ENCODE measurements at regions not wholly inside any gene's neighbourhood (a gene's known extent, or its start where the extent isn't known, plus 50 kb on each side); places are given as distances from the start of the nearest gene placed in this dataset.

- no peak for DNase-seq
These were observed 248.8 kb upstream of the KLHL1 start for GRCh38 chr13:70357031-70357430.

GRCh38 chr13:70353096-70353495 is 244.8 kb upstream of the KLHL1 start:
- DNase-seq = no peak

- no peak for DNase-seq
These were observed 239.8 kb upstream of the KLHL1 start for GRCh38 chr13:70347947-70348620.

GRCh38 chr13:70339738-70340137 is 231.5 kb upstream of the KLHL1 start:
- no peak for DNase-seq

GRCh38 chr13:70338609-70339008 is 230.4 kb upstream of the KLHL1 start:
- DNase-seq = no peak

GRCh38 chr13:70336866-70337265 is 228.6 kb upstream of the KLHL1 start:
- no peak for DNase-seq

- DNase-seq = no peak
These were observed 225.5 kb upstream of the KLHL1 start for GRCh38 chr13:70333752-70334151.

GRCh38 chr13:70330697-70331361 is 222.6 kb upstream of the KLHL1 start:
- no peak for DNase-seq

GRCh38 chr13:70324519-70324918 is 216.3 kb upstream of the KLHL1 start:
- no peak for DNase-seq

GRCh38 chr13:70311191-70311590 is 202.9 kb upstream of the KLHL1 start:
- no peak for DNase-seq

- DNase-seq = peak in 1 of 2 experiments; percentile 51
These were observed 202.3 kb upstream of the KLHL1 start for GRCh38 chr13:70310396-70311119.

- no peak for DNase-seq
These were observed 189.0 kb upstream of the KLHL1 start for GRCh38 chr13:70297189-70297616.

- DNase-seq = no peak
These were observed 176.1 kb upstream of the KLHL1 start for GRCh38 chr13:70284371-70284770.

GRCh38 chr13:70275841-70276240 is 167.6 kb upstream of the KLHL1 start:
- no peak for DNase-seq

- peak in 1 of 2 experiments; percentile 25 for DNase-seq
These were observed 147.2 kb upstream of the KLHL1 start for GRCh38 chr13:70255406-70255991.

GRCh38 chr13:70253834-70254233 is 145.6 kb upstream of the KLHL1 start:
- DNase-seq = peak; percentile 33 to 66

- DNase-seq = no peak
These were observed 145.2 kb upstream of the KLHL1 start for GRCh38 chr13:70253411-70253810.

GRCh38 chr13:70249332-70250064 is 141.2 kb upstream of the KLHL1 start:
- no peak for DNase-seq

GRCh38 chr13:70237131-70237530 is 128.9 kb upstream of the KLHL1 start:
- no peak for DNase-seq

GRCh38 chr13:70235565-70235964 is 127.3 kb upstream of the KLHL1 start:
- DNase-seq = no peak

- DNase-seq = no peak
These were observed 115.7 kb upstream of the KLHL1 start for GRCh38 chr13:70223911-70224310.

GRCh38 chr13:70222926-70223325 is 114.7 kb upstream of the KLHL1 start:
- no peak for DNase-seq

- no peak for DNase-seq
These were observed 110.4 kb upstream of the KLHL1 start for GRCh38 chr13:70218618-70219017.

Data from NCI-H187 (cell line).